HEK293T (cell line): ENCODE measurements at regions not wholly inside any gene's neighbourhood (a gene's known extent, or its start where the extent isn't known, plus 50 kb on each side); places are given as distances from the start of the nearest gene placed in this dataset.

Experiments used
- CTBP1 ChIP-seq: fragments of 450-650 bp; IDR thresholded peaks from 2 replicates; pipeline ENCODE4 v1.6.1; 2016; ENCODE audit warnings: borderline replicate concordance
- FOXA1 ChIP-seq: fragments of 450-650 bp; IDR thresholded peaks from 2 replicates; pipeline ENCODE4 v1.6.1; 2016; ENCODE audit warnings: mild to moderate bottlenecking
- FOXK2 ChIP-seq: fragments of 450-650 bp; IDR thresholded peaks from 2 replicates; pipeline ENCODE4 v1.6.1; 2016; ENCODE audit warnings: mild to moderate bottlenecking
- SP1 ChIP-seq: fragments of 450-650 bp; IDR thresholded peaks from 2 replicates; pipeline ENCODE4 v1.6.1; 2017

GRCh38 chr6:91782802-91783201 lies 1195.9 kb upstream of the MAP3K7 start:
- TF ChIP-seq CTBP1 (no peak), FOXA1 (no peak), SP1 (no peak), FOXK2 (no peak)
